SHP77 (cell line): ENCODE measurements at regions not wholly inside any gene's neighbourhood (a gene's known extent, or its start where the extent isn't known, plus 50 kb on each side); places are given as distances from the start of the nearest gene placed in this dataset.
"Not testable (repeated sequence)": the region's sequence is repeated elsewhere in the genome, so short reads cannot be mapped to it uniquely, and the experiment has no call there.

ENCODE experiments used
- DNase-seq, 2 experiments: peaks; one replicate each; lab custom pipeline; 2025; lab: John Stamatoyannopoulos, UW

GRCh38 chr3:18538463-18539230 is 113.5 kb upstream of the SATB1 start:
- no peak for DNase-seq

GRCh38 chr3:18533039-18533438 is 107.9 kb upstream of the SATB1 start:
- no peak for DNase-seq

- no peak for DNase-seq
Measured at GRCh38 chr3:18531662-18532061, 106.5 kb upstream of the SATB1 start.

GRCh38 chr3:18529631-18530030 is 104.5 kb upstream of the SATB1 start:
- no peak for DNase-seq

GRCh38 chr3:18527691-18528090 is 102.6 kb upstream of the SATB1 start:
- DNase-seq, result no peak

GRCh38 chr3:18526667-18527066 is 101.5 kb upstream of the SATB1 start:
- DNase-seq, result no peak

- DNase-seq, result not testable (repeated sequence)
Measured at GRCh38 chr3:18516170-18516569, 91.0 kb upstream of the SATB1 start.

- no peak for DNase-seq
Measured at GRCh38 chr3:18513091-18513490, 88.0 kb upstream of the SATB1 start.

- no peak for DNase-seq
Measured at GRCh38 chr3:18512007-18512406, 86.9 kb upstream of the SATB1 start.

- DNase-seq, result no peak
Measured at GRCh38 chr3:18510947-18511346, 85.8 kb upstream of the SATB1 start.

GRCh38 chr3:18507333-18507732 is 82.2 kb upstream of the SATB1 start:
- no peak for DNase-seq

- no peak for DNase-seq
Measured at GRCh38 chr3:18505056-18505455, 79.9 kb upstream of the SATB1 start.

- DNase-seq, result no peak
Measured at GRCh38 chr3:18501679-18502343, 76.7 kb upstream of the SATB1 start.

GRCh38 chr3:18500322-18500721 is 75.2 kb upstream of the SATB1 start:
- no peak for DNase-seq

GRCh38 chr3:18499301-18499700 is 74.2 kb upstream of the SATB1 start:
- DNase-seq, result no peak

- DNase-seq, result no peak
Measured at GRCh38 chr3:18494251-18494650, 69.1 kb upstream of the SATB1 start.

GRCh38 chr3:18489939-18490338 is 64.8 kb upstream of the SATB1 start:
- no peak for DNase-seq

- DNase-seq, result no peak
Measured at GRCh38 chr3:18483226-18483625, 58.1 kb upstream of the SATB1 start.

GRCh38 chr3:18481946-18482548 is 56.9 kb upstream of the SATB1 start:
- no peak for DNase-seq

- no peak for DNase-seq
Measured at GRCh38 chr3:18477620-18478019, 52.5 kb upstream of the SATB1 start.
